GM19324 (cell line): ENCODE measurements at regions not wholly inside any gene's neighbourhood (a gene's known extent, or its start where the extent isn't known, plus 50 kb on each side); places are given as distances from the start of the nearest gene placed in this dataset.
"Not testable (repeated sequence)": the region's sequence is repeated elsewhere in the genome, so short reads cannot be mapped to it uniquely, and the experiment has no call there.

ENCODE experiments used
- ATAC-seq: cut with Tn5 transposase; IDR thresholded peaks from one replicate; pipeline ENCODE4 v1.9.1; 2021; ENCODE audit warnings: mild to moderate bottlenecking, moderate library complexity; ENCODE audit not compliant: unreplicated experiment, low FRiP score

GRCh38 chr16:79996321-79996720 lies 395.8 kb upstream of the MAF start:
- ATAC-seq = no peak

GRCh38 chr16:79995315-79995714 lies 394.8 kb upstream of the MAF start:
- ATAC-seq = no peak

- no peak for ATAC-seq
Measured at GRCh38 chr16:79994418-79994817, 393.9 kb upstream of the MAF start.

- no peak for ATAC-seq
Measured at GRCh38 chr16:79993629-79994209, 393.2 kb upstream of the MAF start.

GRCh38 chr16:79991969-79992368 lies 391.4 kb upstream of the MAF start:
- no peak for ATAC-seq

GRCh38 chr16:79988721-79989220 lies 388.2 kb upstream of the MAF start:
- no peak for ATAC-seq

- no peak for ATAC-seq
Measured at GRCh38 chr16:79988089-79988488, 387.6 kb upstream of the MAF start.

GRCh38 chr16:79986352-79986751 lies 385.8 kb upstream of the MAF start:
- ATAC-seq = no peak

GRCh38 chr16:79985606-79986005 lies 385.1 kb upstream of the MAF start:
- no peak for ATAC-seq

GRCh38 chr16:79984149-79984548 lies 383.6 kb upstream of the MAF start:
- ATAC-seq = not testable (repeated sequence)

GRCh38 chr16:79982862-79983261 lies 382.3 kb upstream of the MAF start:
- no peak for ATAC-seq

- no peak for ATAC-seq
Measured at GRCh38 chr16:79982361-79982760, 381.8 kb upstream of the MAF start.

GRCh38 chr16:79981814-79982213 lies 381.3 kb upstream of the MAF start:
- ATAC-seq = no peak

GRCh38 chr16:79980650-79981521 lies 380.3 kb upstream of the MAF start:
- ATAC-seq = no peak

- no peak for ATAC-seq
Measured at GRCh38 chr16:79977940-79978836, 377.7 kb upstream of the MAF start.

GRCh38 chr16:79973320-79973719 lies 372.8 kb upstream of the MAF start:
- ATAC-seq = no peak

GRCh38 chr16:79972053-79972704 lies 371.6 kb upstream of the MAF start:
- no peak for ATAC-seq

- no peak for ATAC-seq
Measured at GRCh38 chr16:79971237-79971572, 370.7 kb upstream of the MAF start.

GRCh38 chr16:79970551-79971236 lies 370.2 kb upstream of the MAF start:
- no peak for ATAC-seq

- ATAC-seq = no peak
Measured at GRCh38 chr16:79970087-79970486, 369.6 kb upstream of the MAF start.
